Endodermal cell (in vitro differentiated cells): ENCODE measurements at regions not wholly inside any gene's neighbourhood (a gene's known extent, or its start where the extent isn't known, plus 50 kb on each side); places are given as distances from the start of the nearest gene placed in this dataset.
A peak's percentile ranks its signal among the peaks of the same experiment; 100 is the strongest.
"Not testable (repeated sequence)": the region's sequence is repeated elsewhere in the genome, so short reads cannot be mapped to it uniquely, and the experiment has no call there.

ENCODE experiments used
- DNase-seq: peaks from one replicate; pipeline ENCODE4 v3.0.0-alpha.2; 2017
- H3K27ac ChIP-seq: 2 replicates; pipeline ENCODE4 v1.5.1; 2013; ENCODE audit warnings: mild to moderate bottlenecking, low read depth, low read length, moderate library complexity
- H3K27me3 ChIP-seq: 2 replicates; pipeline ENCODE4 v1.6.1; 2013; ENCODE audit warnings: mild to moderate bottlenecking, low read length, moderate library complexity; ENCODE audit not compliant: insufficient read depth, control insufficient read depth, poor library complexity, severe bottlenecking
- H3K36me3 ChIP-seq: 2 replicates; pipeline ENCODE4 v1.7.0; 2013; ENCODE audit warnings: mild to moderate bottlenecking, low read length, moderate library complexity; ENCODE audit not compliant: control insufficient read depth, insufficient read depth
- H3K4me1 ChIP-seq: one replicate; pipeline ENCODE4 v1.7.0; 2013; ENCODE audit warnings: low read length; ENCODE audit not compliant: control insufficient read depth, insufficient read depth
- H3K4me3 ChIP-seq: 2 replicates; pipeline ENCODE4 v1.5.1; 2013; ENCODE audit warnings: mild to moderate bottlenecking, low read length, moderate library complexity
- H3K9ac ChIP-seq: 2 replicates; pipeline ENCODE4 v1.6.1; 2013; ENCODE audit warnings: mild to moderate bottlenecking, low read length, moderate library complexity; ENCODE audit not compliant: poor library complexity, severe bottlenecking; ENCODE audit errors: extremely low read depth
- H3K9me3 ChIP-seq: 2 replicates; pipeline ENCODE4 v1.6.1; 2013; ENCODE audit warnings: mild to moderate bottlenecking, low read length, moderate library complexity; ENCODE audit not compliant: control insufficient read depth
- H3K27ac Mint-ChIP-seq: 2 replicates; pipeline ENCODE4 v1.8.0; 2020; ENCODE audit warnings: mixed read lengths
- H3K27me3 Mint-ChIP-seq: 2 replicates; pipeline ENCODE4 v1.8.0; 2021; ENCODE audit warnings: mild to moderate bottlenecking, mixed read lengths; ENCODE audit not compliant: insufficient read depth
- H3K36me3 Mint-ChIP-seq: 2 replicates; pipeline ENCODE4 v1.8.0; 2020; ENCODE audit warnings: low read depth, mixed read lengths
- H3K4me1 Mint-ChIP-seq: 2 replicates; pipeline ENCODE4 v1.8.0; 2020; ENCODE audit warnings: mixed read lengths
- H3K4me3 Mint-ChIP-seq: 2 replicates; pipeline ENCODE4 v1.8.0; 2020; ENCODE audit warnings: mild to moderate bottlenecking, moderate library complexity, mixed read lengths
- H3K9me3 Mint-ChIP-seq: 2 replicates; pipeline ENCODE4 v1.8.0; 2020; ENCODE audit warnings: mild to moderate bottlenecking, mixed read lengths
- CTCF ChIP-seq: fragments of 200-600 bp; sonication (generic); conservative IDR thresholded peaks from 2 replicates; pipeline ENCODE4 v1.5.0; 2021; ENCODE audit warnings: antibody characterized with exemption, mild to moderate bottlenecking
- WGBS, 2 experiments: methylation state at CpG; one replicate each; pipeline versions ENCODE4 v1.1.5 to v1.1.7; 2013; ENCODE audit warnings: missing lambda C conversion rate in 2 of 2, mixed read lengths in 1 of 2; ENCODE audit not compliant: insufficient coverage in 1 of 2, insufficient read length in 1 of 2; 5-methylcytosine and 5-hydroxymethylcytosine counted together

- not testable (repeated sequence) for H3K27ac Mint-ChIP-seq, H3K4me1 ChIP-seq, H3K4me3 ChIP-seq, DNase-seq, H3K9me3 ChIP-seq, H3K36me3 ChIP-seq, H3K27me3 ChIP-seq, H3K27ac ChIP-seq, H3K9me3 Mint-ChIP-seq, H3K9ac ChIP-seq, H3K36me3 Mint-ChIP-seq, H3K4me3 Mint-ChIP-seq, H3K27me3 Mint-ChIP-seq
- peaks cover 13% of the 10 kb centered on the region for H3K4me1 Mint-ChIP-seq
- 94 to 96% methylated on average over 4 to 8 of the region's 8 CpGs for WGBS, 2 experiments
These were observed 126.2 kb upstream of the ANKRD30BL start for GRCh38 chr2:132287910-132288309.

DNA sequence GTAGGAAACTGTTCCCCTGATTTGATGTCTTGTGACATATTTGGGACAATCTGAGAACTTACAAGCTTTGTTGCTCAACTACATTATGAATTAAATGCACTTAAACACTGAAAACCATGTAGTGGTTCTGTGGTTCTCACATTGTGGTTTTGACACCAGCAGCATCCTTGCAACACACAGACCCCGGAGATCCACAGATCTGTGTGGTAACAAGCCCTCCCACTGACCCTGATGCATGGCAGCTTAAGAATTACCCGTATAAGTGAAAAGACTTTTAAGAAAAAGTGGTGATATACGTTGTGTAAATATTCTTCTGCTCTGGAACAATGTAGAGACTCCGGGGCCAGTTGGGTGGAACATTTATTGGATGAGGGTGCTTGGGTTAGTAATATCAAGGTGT is 127.4 kb upstream of the ANKRD30BL start:
- H3K4me3 Mint-ChIP-seq, H3K9ac ChIP-seq, H3K27me3 ChIP-seq, H3K36me3 Mint-ChIP-seq, H3K27ac Mint-ChIP-seq, H3K36me3 ChIP-seq, DNase-seq, H3K9me3 Mint-ChIP-seq, H3K4me3 ChIP-seq, H3K4me1 ChIP-seq, H3K27me3 Mint-ChIP-seq, H3K9me3 ChIP-seq, H3K27ac ChIP-seq: not testable (repeated sequence)
- WGBS, 2 experiments: 93 to 94% methylated on average over 3 to 4 of the region's 4 CpGs
- H3K4me1 Mint-ChIP-seq: peaks cover 13% of the 10 kb centered on the region

- not testable (repeated sequence) for H3K27ac Mint-ChIP-seq, H3K27ac ChIP-seq, H3K9me3 Mint-ChIP-seq, H3K4me3 Mint-ChIP-seq, DNase-seq, H3K4me3 ChIP-seq, H3K36me3 Mint-ChIP-seq, H3K27me3 ChIP-seq, H3K4me1 ChIP-seq, H3K36me3 ChIP-seq, H3K27me3 Mint-ChIP-seq, H3K9me3 ChIP-seq, H3K9ac ChIP-seq
- peaks cover 10% of the 10 kb centered on the region for H3K4me1 Mint-ChIP-seq
- WGBS, 2 experiments: 74 to 92% methylated on average over 4 to 5 of the region's 6 CpGs
These were observed 126.8 kb upstream of the GPR39 start for GRCh38 chr2:132289812-132290211.

GRCh38 chr2:132300592-132301378 is 115.8 kb upstream of the GPR39 start:
- H3K9ac ChIP-seq, H3K9me3 Mint-ChIP-seq, H3K4me3 Mint-ChIP-seq, H3K27me3 ChIP-seq, H3K27ac ChIP-seq, H3K4me1 ChIP-seq, H3K4me3 ChIP-seq, H3K36me3 ChIP-seq, H3K36me3 Mint-ChIP-seq, H3K27me3 Mint-ChIP-seq, H3K4me1 Mint-ChIP-seq, H3K9me3 ChIP-seq, DNase-seq, H3K27ac Mint-ChIP-seq: not testable (repeated sequence)
- no CpG with 5 or more reads among the region's 2 CpGs for WGBS, 2 experiments

DNA sequence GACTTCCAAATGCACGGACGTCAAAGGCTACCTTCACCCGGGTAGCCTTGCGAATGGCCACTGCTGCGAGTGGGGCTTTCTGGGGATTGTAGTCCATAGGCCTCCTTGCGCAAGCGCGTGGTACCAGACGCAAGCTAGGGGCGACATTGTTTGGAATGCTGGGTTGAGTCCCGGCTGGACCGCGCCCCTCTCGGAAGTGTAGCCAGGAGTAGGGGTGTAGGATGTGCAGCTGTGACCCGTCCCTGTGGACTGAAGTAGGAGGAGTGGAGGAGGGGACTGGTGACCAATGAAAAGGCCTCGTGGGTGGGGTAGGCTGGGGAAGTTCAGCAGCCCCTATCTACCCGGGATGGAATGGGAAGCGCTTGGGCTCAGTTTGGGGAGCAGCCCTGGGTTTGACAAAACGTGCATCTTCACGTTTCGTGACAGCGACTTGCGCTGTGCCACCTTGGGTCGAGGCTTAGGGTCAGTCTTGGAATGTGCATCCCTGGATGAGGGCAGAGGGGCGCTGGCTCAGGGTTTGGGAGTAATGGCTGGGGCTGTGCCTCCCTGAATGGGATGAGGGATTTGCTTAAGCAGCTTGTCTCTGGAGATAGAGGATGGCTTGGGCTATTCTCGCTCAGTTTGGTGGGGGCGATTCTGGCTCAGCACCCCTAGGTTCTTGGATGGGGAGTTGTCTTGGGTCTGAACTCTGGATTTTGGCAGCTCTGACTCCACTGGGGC is 111.8 kb upstream of the GPR39 start:
- H3K27ac Mint-ChIP-seq: peak overlapping the region; percentile 66
- H3K36me3 ChIP-seq, H3K9me3 Mint-ChIP-seq, H3K27me3 ChIP-seq, H3K27ac ChIP-seq, H3K9ac ChIP-seq, H3K9me3 ChIP-seq, H3K4me1 ChIP-seq, H3K4me1 Mint-ChIP-seq, H3K27me3 Mint-ChIP-seq, H3K36me3 Mint-ChIP-seq: not testable (repeated sequence)
- peak; percentile 47 for TF ChIP-seq CTCF
- peak overlapping the region; percentile 90 for H3K4me3 Mint-ChIP-seq
- 5 to 7% methylated on average over 8 to 27 of the region's 27 CpGs for WGBS, 2 experiments
- H3K4me3 ChIP-seq: peak overlapping the region; percentile 86
- peak; percentile 96 for DNase-seq

DNA sequence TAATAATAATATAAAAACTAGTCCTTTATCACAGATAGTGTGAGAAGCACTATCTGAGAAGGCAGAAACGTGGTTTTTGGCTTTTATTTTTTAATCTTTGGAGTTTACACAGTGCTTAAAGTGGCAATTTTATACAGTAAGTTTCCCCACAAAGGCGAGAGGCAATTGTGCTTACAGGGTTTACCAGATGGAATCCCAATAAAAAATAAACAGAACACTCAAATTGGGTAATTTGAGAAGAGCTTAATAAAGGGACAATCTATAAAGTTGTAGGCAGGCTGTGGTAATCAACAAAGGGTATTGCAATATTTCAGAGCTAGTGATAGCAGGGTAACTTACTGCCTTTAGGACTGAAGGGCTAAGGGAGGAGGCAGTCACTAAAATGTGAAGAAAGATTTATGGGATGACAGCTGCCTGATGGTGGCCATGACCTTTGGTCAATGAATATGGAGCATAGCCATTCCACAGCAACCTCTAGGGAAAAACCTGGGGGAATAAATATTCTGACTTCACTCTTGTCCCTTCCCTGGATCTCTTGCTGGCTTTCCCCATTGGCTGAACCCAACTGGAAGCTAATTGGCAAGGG is 108.9 kb upstream of the GPR39 start:
- not testable (repeated sequence) for DNase-seq, H3K9me3 ChIP-seq, H3K4me1 ChIP-seq, H3K27me3 ChIP-seq, H3K4me3 ChIP-seq, H3K27ac ChIP-seq, H3K27ac Mint-ChIP-seq, H3K9me3 Mint-ChIP-seq, H3K4me3 Mint-ChIP-seq, H3K9ac ChIP-seq, H3K36me3 Mint-ChIP-seq, H3K4me1 Mint-ChIP-seq, H3K36me3 ChIP-seq, H3K27me3 Mint-ChIP-seq
- 100% methylated on average over 1 of the region's 2 CpGs; no CpG with 5 or more reads in 1 of the 2 experiments for WGBS, 2 experiments
